ENCODE measurements at regions not wholly inside any gene's neighbourhood (a gene's known extent, or its start where the extent isn't known, plus 50 kb on each side); places are given as distances from the start of the nearest gene placed in this dataset.
A peak's percentile ranks its signal among the peaks of the same experiment; 100 is the strongest.

DNA sequence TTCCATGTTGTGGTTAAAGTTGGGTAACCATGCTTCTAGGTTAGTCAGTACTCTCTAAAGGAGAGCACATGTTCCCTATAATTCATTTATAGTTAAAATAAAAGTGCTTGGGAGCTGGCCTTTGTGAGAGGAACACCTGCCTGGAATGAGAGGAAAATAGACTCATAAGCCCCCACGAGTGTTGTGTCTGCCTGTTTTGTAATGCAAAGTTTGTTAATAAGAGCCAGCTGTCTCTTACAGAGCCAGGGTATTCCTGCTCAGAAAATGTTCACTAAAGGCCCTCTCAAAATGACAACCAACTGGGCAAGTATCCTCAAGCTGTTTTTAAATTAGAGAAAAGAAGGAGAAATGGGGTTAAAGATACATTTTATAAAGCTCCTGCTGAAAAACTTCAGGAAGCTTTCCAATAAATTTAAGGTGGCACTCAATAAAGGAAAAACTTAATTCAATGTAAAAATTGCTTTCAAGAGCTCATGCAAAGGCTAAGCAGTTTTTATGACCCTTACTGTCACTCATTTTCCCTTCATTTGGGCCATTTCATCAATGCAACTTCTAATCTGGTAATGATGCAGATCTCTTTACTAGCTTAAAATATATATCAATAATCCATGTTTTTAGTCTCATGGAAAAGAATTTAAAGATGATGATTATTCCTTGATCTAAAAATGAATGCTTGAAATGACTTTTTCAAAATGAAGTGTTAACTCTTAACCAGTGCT lies 793.6 kb downstream of the STPG2 start:
- Histone ChIP-seq H3K27me3 (ENCODE audit: control insufficient read depth, insufficient read depth, low read length, poor library complexity, severe bottlenecking) (no peaks in the 10 kb centered on the region), H3K27ac (ENCODE audit: low read depth, low read length) (peak overlapping the region; percentile 88), H3K9me3 (ENCODE audit: control insufficient read depth, low read length) (no peaks in the 10 kb centered on the region), H3K4me1 (ENCODE audit: control insufficient read depth, insufficient read depth, low read length) (no peaks in the 10 kb centered on the region), H3K4me3 (ENCODE audit: low read length) (no peak overlapping the region), H3K36me3 (ENCODE audit: control insufficient read depth, insufficient read depth, low read length) (no peaks in the 10 kb centered on the region), H3K9ac (ENCODE audit: extremely low read depth, low read length, poor library complexity, severe bottlenecking) (no peak overlapping the region)
- Mint-ChIP-seq H3K4me1 (peaks cover 21% of the 10 kb centered on the region), H3K27ac (no peak overlapping the region), H3K36me3 (ENCODE audit: low read depth) (no peaks in the 10 kb centered on the region), H3K27me3 (ENCODE audit: insufficient read depth) (no peaks in the 10 kb centered on the region), H3K9me3 (peaks cover 2% of the 10 kb centered on the region), H3K4me3 (no peak overlapping the region)
- 48 to 50% methylated on average over 1 of the region's 1 CpG for WGBS, 2 experiments (ENCODE audit: insufficient coverage in 1 of 2, insufficient read length in 1 of 2)
- TF ChIP-seq, protein P1, sequence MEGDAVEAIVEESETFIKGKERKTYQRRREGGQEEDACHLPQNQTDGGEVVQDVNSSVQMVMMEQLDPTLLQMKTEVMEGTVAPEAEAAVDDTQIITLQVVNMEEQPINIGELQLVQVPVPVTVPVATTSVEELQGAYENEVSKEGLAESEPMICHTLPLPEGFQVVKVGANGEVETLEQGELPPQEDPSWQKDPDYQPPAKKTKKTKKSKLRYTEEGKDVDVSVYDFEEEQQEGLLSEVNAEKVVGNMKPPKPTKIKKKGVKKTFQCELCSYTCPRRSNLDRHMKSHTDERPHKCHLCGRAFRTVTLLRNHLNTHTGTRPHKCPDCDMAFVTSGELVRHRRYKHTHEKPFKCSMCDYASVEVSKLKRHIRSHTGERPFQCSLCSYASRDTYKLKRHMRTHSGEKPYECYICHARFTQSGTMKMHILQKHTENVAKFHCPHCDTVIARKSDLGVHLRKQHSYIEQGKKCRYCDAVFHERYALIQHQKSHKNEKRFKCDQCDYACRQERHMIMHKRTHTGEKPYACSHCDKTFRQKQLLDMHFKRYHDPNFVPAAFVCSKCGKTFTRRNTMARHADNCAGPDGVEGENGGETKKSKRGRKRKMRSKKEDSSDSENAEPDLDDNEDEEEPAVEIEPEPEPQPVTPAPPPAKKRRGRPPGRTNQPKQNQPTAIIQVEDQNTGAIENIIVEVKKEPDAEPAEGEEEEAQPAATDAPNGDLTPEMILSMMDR (conservative IDR thresholded peaks at IDR 0.05) = no peak
- DNase-seq = no peak

DNA sequence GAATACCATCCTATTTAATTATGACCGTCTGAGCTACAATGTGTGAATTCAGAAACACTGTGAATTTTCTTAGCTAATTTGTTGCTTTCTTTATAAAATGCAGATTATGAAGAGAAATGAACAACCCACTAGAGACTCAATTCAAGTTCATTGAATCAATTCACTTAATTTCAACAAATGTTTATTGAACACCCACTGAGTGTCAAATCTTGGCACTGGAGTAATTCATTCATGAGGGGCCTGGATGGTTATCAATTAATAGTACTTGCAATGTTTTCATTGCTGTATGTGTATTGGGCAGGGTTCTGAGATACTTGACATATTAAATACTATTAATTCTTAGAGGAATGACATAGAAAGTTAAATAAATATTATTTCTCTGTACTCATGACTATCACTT lies 789.4 kb downstream of the STPG2 start:
- H3K4me1 Mint-ChIP-seq = peaks cover 12% of the 10 kb centered on the region
- H3K36me3 Mint-ChIP-seq (ENCODE audit: low read depth) = peaks cover 11% of the 10 kb centered on the region
- 71% methylated on average over 1 of the region's 1 CpG; no CpG with 5 or more reads in 1 of the 2 experiments for WGBS, 2 experiments (ENCODE audit: insufficient coverage in 1 of 2, insufficient read length in 1 of 2)
- DNase-seq = no peak
- no peak overlapping the region for H3K27ac Mint-ChIP-seq
- H3K9me3 Mint-ChIP-seq = peaks cover 29% of the 10 kb centered on the region
- no peaks in the 10 kb centered on the region for H3K4me1 ChIP-seq (ENCODE audit: control insufficient read depth, insufficient read depth, low read length)
- no peak overlapping the region for H3K4me3 ChIP-seq (ENCODE audit: low read length)
- H3K4me3 Mint-ChIP-seq = no peak overlapping the region
- no peaks in the 10 kb centered on the region for H3K36me3 ChIP-seq (ENCODE audit: control insufficient read depth, insufficient read depth, low read length)
- H3K9ac ChIP-seq (ENCODE audit: extremely low read depth, low read length, poor library complexity, severe bottlenecking) = no peak overlapping the region
- no peaks in the 10 kb centered on the region for H3K27me3 Mint-ChIP-seq (ENCODE audit: insufficient read depth)
- no peaks in the 10 kb centered on the region for H3K27me3 ChIP-seq (ENCODE audit: control insufficient read depth, insufficient read depth, low read length, poor library complexity, severe bottlenecking)
- H3K27ac ChIP-seq (ENCODE audit: low read depth, low read length) = no peak overlapping the region
- TF ChIP-seq, protein P1 (conservative IDR thresholded peaks at IDR 0.05) = no peak
- peaks cover 13% of the 10 kb centered on the region for H3K9me3 ChIP-seq (ENCODE audit: control insufficient read depth, low read length)

DNA sequence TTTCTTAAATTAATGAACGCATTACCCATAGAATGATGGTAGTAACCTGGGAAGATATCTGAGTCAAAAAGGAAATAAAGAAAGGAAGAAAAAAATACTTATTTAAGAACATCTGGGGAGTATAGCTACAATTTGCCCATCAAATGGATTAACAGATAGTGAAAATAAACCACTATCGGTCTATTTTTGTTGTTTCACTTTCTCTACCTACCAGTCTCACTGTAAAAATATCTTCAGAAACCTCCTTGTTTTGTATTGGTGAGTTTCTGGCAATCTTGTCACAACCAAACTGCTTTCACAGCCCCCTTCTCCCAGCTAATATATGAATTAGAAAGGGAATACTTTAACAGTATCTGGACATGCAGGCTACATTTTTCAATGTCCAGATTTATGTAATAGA lies 783.5 kb downstream of the STPG2 start:
- H3K4me3 ChIP-seq (ENCODE audit: low read length) = no peak overlapping the region
- peaks cover 40% of the 10 kb centered on the region for H3K9me3 ChIP-seq (ENCODE audit: control insufficient read depth, low read length)
- H3K27ac ChIP-seq (ENCODE audit: low read depth, low read length) = no peak overlapping the region
- DNase-seq = no peak
- TF ChIP-seq, protein P1 (conservative IDR thresholded peaks at IDR 0.05) = no peak
- WGBS, 2 experiments (ENCODE audit: insufficient coverage in 1 of 2, insufficient read length in 1 of 2) = 100% methylated on average over 2 of the region's 2 CpGs; no CpG with 5 or more reads in 1 of the 2 experiments
- H3K4me1 ChIP-seq (ENCODE audit: control insufficient read depth, insufficient read depth, low read length) = no peaks in the 10 kb centered on the region
- Mint-ChIP-seq H3K4me1 (no peaks in the 10 kb centered on the region), H3K9me3 (peaks cover 59% of the 10 kb centered on the region), H3K27ac (no peak overlapping the region), H3K27me3 (ENCODE audit: insufficient read depth) (no peaks in the 10 kb centered on the region), H3K36me3 (ENCODE audit: low read depth) (peaks cover 22% of the 10 kb centered on the region), H3K4me3 (no peak overlapping the region)
- H3K27me3 ChIP-seq (ENCODE audit: control insufficient read depth, insufficient read depth, low read length, poor library complexity, severe bottlenecking) = no peaks in the 10 kb centered on the region
- no peak overlapping the region for H3K9ac ChIP-seq (ENCODE audit: extremely low read depth, low read length, poor library complexity, severe bottlenecking)
- no peaks in the 10 kb centered on the region for H3K36me3 ChIP-seq (ENCODE audit: control insufficient read depth, insufficient read depth, low read length)
